ENCODE measurements at regions not wholly inside any gene's neighbourhood (a gene's known extent, or its start where the extent isn't known, plus 50 kb on each side); places are given as distances from the start of the nearest gene placed in this dataset.

- Mint-ChIP-seq H3K4me1 (no peaks in the 10 kb centered on the region), H3K4me3 (no peak overlapping the region), H3K27ac (no peak overlapping the region), H3K36me3 (no peaks in the 10 kb centered on the region), H3K27me3 (no peaks in the 10 kb centered on the region), H3K9me3 (ENCODE audit: low read depth) (peaks cover 5% of the 10 kb centered on the region)
- CTCF ChIA-PET = no interaction called here
- no peak for ATAC-seq
- no peak for DNase-seq
Observed at GRCh38 chr15:46616033-46616432, 981.2 kb downstream of the SQOR start.

- Mint-ChIP-seq H3K27me3 (no peaks in the 10 kb centered on the region), H3K4me3 (no peak overlapping the region), H3K27ac (no peak overlapping the region), H3K9me3 (ENCODE audit: low read depth) (peaks cover 6% of the 10 kb centered on the region), H3K36me3 (no peaks in the 10 kb centered on the region), H3K4me1 (no peaks in the 10 kb centered on the region)
- CTCF ChIA-PET = no interaction called here
- no peak for DNase-seq
- ATAC-seq = no peak
Observed at GRCh38 chr15:46617507-46617906, 982.7 kb downstream of the SQOR start.

GRCh38 chr15:46618984-46619383 lies 984.2 kb downstream of the SQOR start:
- H3K9me3 Mint-ChIP-seq (ENCODE audit: low read depth) = peaks cover 6% of the 10 kb centered on the region
- DNase-seq (no peak), ATAC-seq (no peak)
- no peaks in the 10 kb centered on the region for H3K27me3 Mint-ChIP-seq
- CTCF ChIA-PET = no interaction called here
- no peaks in the 10 kb centered on the region for H3K4me1 Mint-ChIP-seq
- H3K4me3 Mint-ChIP-seq = no peak overlapping the region
- no peak overlapping the region for H3K27ac Mint-ChIP-seq
- H3K36me3 Mint-ChIP-seq = no peaks in the 10 kb centered on the region

GRCh38 chr15:46620392-46621013 lies 985.7 kb downstream of the SQOR start:
- DNase-seq (no peak), ATAC-seq (no peak)
- no peak overlapping the region for H3K4me3 Mint-ChIP-seq
- H3K36me3 Mint-ChIP-seq = no peaks in the 10 kb centered on the region
- no peak overlapping the region for H3K27ac Mint-ChIP-seq
- peaks cover 6% of the 10 kb centered on the region for H3K9me3 Mint-ChIP-seq (ENCODE audit: low read depth)
- H3K27me3 Mint-ChIP-seq = no peaks in the 10 kb centered on the region
- CTCF ChIA-PET = no interaction called here
- H3K4me1 Mint-ChIP-seq = no peaks in the 10 kb centered on the region

- H3K4me1 Mint-ChIP-seq = no peaks in the 10 kb centered on the region
- H3K36me3 Mint-ChIP-seq = no peaks in the 10 kb centered on the region
- CTCF ChIA-PET = no interaction called here
- no peaks in the 10 kb centered on the region for H3K27me3 Mint-ChIP-seq
- peaks cover 11% of the 10 kb centered on the region for H3K9me3 Mint-ChIP-seq (ENCODE audit: low read depth)
- H3K27ac Mint-ChIP-seq = no peak overlapping the region
- ATAC-seq = no peak
- no peak overlapping the region for H3K4me3 Mint-ChIP-seq
- no peak for DNase-seq
Observed at GRCh38 chr15:46622851-46623250, 988.0 kb downstream of the SQOR start.

GRCh38 chr15:46636206-46636605 lies 1001.4 kb downstream of the SQOR start:
- no peak overlapping the region for H3K27ac Mint-ChIP-seq
- no peaks in the 10 kb centered on the region for H3K27me3 Mint-ChIP-seq
- no peak for ATAC-seq
- no peak for DNase-seq
- CTCF ChIA-PET = no interaction called here
- no peaks in the 10 kb centered on the region for H3K4me1 Mint-ChIP-seq
- no peaks in the 10 kb centered on the region for H3K36me3 Mint-ChIP-seq
- H3K4me3 Mint-ChIP-seq = no peak overlapping the region
- peaks cover 5% of the 10 kb centered on the region for H3K9me3 Mint-ChIP-seq (ENCODE audit: low read depth)

- ATAC-seq (no peak), DNase-seq (no peak)
- CTCF ChIA-PET = no interaction called here
- Mint-ChIP-seq H3K36me3 (no peaks in the 10 kb centered on the region), H3K4me3 (no peak overlapping the region), H3K27me3 (no peaks in the 10 kb centered on the region), H3K27ac (no peak overlapping the region), H3K4me1 (no peaks in the 10 kb centered on the region), H3K9me3 (ENCODE audit: low read depth) (peaks cover 6% of the 10 kb centered on the region)
Observed at GRCh38 chr15:46644501-46645481, 1010.0 kb downstream of the SQOR start.

- Mint-ChIP-seq H3K27me3 (no peaks in the 10 kb centered on the region), H3K27ac (no peak overlapping the region), H3K9me3 (ENCODE audit: low read depth) (peaks cover 8% of the 10 kb centered on the region), H3K4me1 (no peaks in the 10 kb centered on the region), H3K36me3 (no peaks in the 10 kb centered on the region), H3K4me3 (no peak overlapping the region)
- ATAC-seq (no peak), DNase-seq (no peak)
- CTCF ChIA-PET = no interaction called here
Observed at GRCh38 chr15:46646490-46646889, 1011.7 kb downstream of the SQOR start.

- Mint-ChIP-seq H3K27ac (no peak overlapping the region), H3K27me3 (no peaks in the 10 kb centered on the region), H3K36me3 (no peaks in the 10 kb centered on the region), H3K4me3 (no peak overlapping the region), H3K4me1 (no peaks in the 10 kb centered on the region), H3K9me3 (ENCODE audit: low read depth) (peaks cover 8% of the 10 kb centered on the region)
- CTCF ChIA-PET = no interaction called here
- DNase-seq (no peak), ATAC-seq (no peak)
Observed at GRCh38 chr15:46647046-46647445, 1012.2 kb downstream of the SQOR start.

GRCh38 chr15:46652266-46652665 lies 1017.4 kb downstream of the SQOR start:
- Mint-ChIP-seq H3K36me3 (no peaks in the 10 kb centered on the region), H3K4me3 (no peak overlapping the region), H3K4me1 (no peaks in the 10 kb centered on the region), H3K27me3 (no peaks in the 10 kb centered on the region), H3K9me3 (ENCODE audit: low read depth) (peaks cover 5% of the 10 kb centered on the region), H3K27ac (no peak overlapping the region)
- DNase-seq = no peak
- CTCF ChIA-PET = no interaction called here
- ATAC-seq = no peak

- no peak for ATAC-seq
- CTCF ChIA-PET = no interaction called here
- Mint-ChIP-seq H3K9me3 (ENCODE audit: low read depth) (peaks cover 8% of the 10 kb centered on the region), H3K27me3 (no peaks in the 10 kb centered on the region), H3K4me3 (no peak overlapping the region), H3K4me1 (no peaks in the 10 kb centered on the region), H3K27ac (no peak overlapping the region), H3K36me3 (no peaks in the 10 kb centered on the region)
- no peak for DNase-seq
Observed at GRCh38 chr15:46654993-46655392, 1020.2 kb downstream of the SQOR start.

- CTCF ChIA-PET = no interaction called here
- Mint-ChIP-seq H3K36me3 (no peaks in the 10 kb centered on the region), H3K4me3 (no peak overlapping the region), H3K9me3 (ENCODE audit: low read depth) (peaks cover 11% of the 10 kb centered on the region), H3K4me1 (no peaks in the 10 kb centered on the region), H3K27me3 (no peaks in the 10 kb centered on the region), H3K27ac (no peak overlapping the region)
- no peak for ATAC-seq
- DNase-seq = no peak
Observed at GRCh38 chr15:46660096-46660842, 1025.4 kb downstream of the SQOR start.

- Mint-ChIP-seq H3K4me1 (no peaks in the 10 kb centered on the region), H3K27ac (no peak overlapping the region), H3K27me3 (no peaks in the 10 kb centered on the region), H3K36me3 (no peaks in the 10 kb centered on the region), H3K9me3 (ENCODE audit: low read depth) (peaks cover 3% of the 10 kb centered on the region), H3K4me3 (no peak overlapping the region)
- CTCF ChIA-PET = no interaction called here
- ATAC-seq = no peak
- DNase-seq = no peak
Observed at GRCh38 chr15:46670258-46670657, 1035.4 kb downstream of the SQOR start.

- Mint-ChIP-seq H3K27me3 (no peaks in the 10 kb centered on the region), H3K27ac (no peak overlapping the region), H3K4me1 (no peaks in the 10 kb centered on the region), H3K9me3 (ENCODE audit: low read depth) (peaks cover 3% of the 10 kb centered on the region), H3K36me3 (no peaks in the 10 kb centered on the region), H3K4me3 (no peak overlapping the region)
- DNase-seq = no peak
- ATAC-seq = no peak
- CTCF ChIA-PET = no interaction called here
Observed at GRCh38 chr15:46671336-46671735, 1036.5 kb downstream of the SQOR start.

Measured in activated CD8-positive, alpha-beta memory T cell treated with anti-CD3 and anti-CD28 coated beads, Interleukin-2, amount 10 ng/mL, durations not matched to agents 7 days and 5 days (primary cell).